NT2/D1 (cell line): ENCODE measurements at regions not wholly inside any gene's neighbourhood (a gene's known extent, or its start where the extent isn't known, plus 50 kb on each side); places are given as distances from the start of the nearest gene placed in this dataset.

ENCODE experiments used
- SUZ12 ChIP-seq: IDR thresholded peaks from 2 replicates; pipeline ENCODE4 v1.6.1; 2011; ENCODE audit not compliant: insufficient read length, insufficient read depth; ENCODE audit errors: extremely low read depth
- YY1 ChIP-seq: IDR thresholded peaks from 2 replicates; pipeline ENCODE4 v1.6.1; 2011; ENCODE audit not compliant: insufficient read length, insufficient read depth

- no peak for TF ChIP-seq YY1
- no peak for TF ChIP-seq SUZ12
Observed at GRCh38 chr18:7291046-7291445, 60.2 kb downstream of the LRRC30 start.
